GM21619 (cell line): ENCODE measurements at regions not wholly inside any gene's neighbourhood (a gene's known extent, or its start where the extent isn't known, plus 50 kb on each side); places are given as distances from the start of the nearest gene placed in this dataset.
"Not testable (repeated sequence)": the region's sequence is repeated elsewhere in the genome, so short reads cannot be mapped to it uniquely, and the experiment has no call there.

Source experiments
- ATAC-seq: cut with Tn5 transposase; IDR thresholded peaks from one replicate; pipeline ENCODE4 v1.9.1; 2021; ENCODE audit not compliant: unreplicated experiment

DNA sequence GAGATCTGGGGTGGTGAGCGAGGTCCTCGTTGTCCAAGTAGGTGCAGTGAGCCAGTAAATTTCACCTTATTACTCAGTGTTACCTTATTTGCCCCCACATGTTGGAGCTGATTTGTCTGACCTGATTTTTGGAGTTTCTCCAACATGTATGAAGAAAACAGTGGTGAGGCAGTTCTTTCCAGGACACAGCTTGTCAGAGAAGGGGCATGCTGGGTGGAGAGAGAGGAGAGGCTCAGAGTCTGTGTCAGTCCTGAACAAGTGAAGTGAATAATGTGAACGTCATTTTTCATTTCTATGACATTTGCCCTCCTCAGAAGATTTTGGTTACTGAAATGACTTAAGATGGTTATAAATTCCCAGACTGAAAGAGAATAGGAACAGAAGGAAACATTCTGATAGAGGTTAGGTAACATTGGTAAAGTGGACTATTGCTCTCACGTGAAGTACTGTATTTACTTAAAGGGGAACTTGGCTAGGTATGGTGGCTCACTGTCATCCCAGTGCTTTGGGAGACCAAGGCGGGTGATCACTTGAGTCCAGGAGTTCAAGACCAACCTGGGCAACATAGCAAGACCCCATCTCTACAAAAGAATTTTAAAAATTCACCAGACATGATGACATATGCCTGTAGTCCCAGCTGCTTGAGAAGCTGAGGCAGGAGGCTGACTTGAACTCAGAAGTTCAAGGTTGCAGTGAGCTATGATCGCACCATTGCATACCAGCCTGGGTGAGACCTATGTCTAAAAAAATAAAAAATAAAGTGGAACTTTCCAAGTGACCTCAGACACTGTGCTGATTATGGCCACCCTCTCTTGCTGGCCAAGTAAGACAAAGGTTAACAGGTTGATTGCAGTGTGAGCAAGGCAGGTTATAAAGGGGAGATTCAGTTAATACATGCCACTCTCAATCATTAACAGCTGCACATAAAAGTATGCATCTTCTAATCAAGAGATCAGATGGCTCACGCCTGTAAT is 184.3 kb downstream of the EDN1 start:
- no peak for ATAC-seq

DNA sequence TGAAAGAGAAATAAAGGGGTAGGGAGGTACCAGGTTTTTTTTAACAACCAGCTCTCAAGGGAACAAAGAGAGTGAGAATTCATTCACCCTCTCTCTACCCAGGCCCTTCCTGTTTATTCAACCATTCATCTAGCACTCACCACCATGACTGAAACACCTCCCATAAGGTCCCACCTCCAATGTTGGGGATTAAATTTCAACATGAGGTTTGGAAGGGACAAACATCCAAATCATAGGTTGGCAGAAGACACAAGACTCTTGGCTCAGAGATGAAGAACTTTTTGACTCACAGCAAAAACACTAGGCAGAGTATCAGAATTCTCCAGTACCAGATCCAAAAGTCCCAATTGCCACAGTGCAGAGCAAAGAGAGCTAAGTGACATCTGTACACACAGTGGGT is 186.3 kb downstream of the EDN1 start:
- no peak for ATAC-seq

DNA sequence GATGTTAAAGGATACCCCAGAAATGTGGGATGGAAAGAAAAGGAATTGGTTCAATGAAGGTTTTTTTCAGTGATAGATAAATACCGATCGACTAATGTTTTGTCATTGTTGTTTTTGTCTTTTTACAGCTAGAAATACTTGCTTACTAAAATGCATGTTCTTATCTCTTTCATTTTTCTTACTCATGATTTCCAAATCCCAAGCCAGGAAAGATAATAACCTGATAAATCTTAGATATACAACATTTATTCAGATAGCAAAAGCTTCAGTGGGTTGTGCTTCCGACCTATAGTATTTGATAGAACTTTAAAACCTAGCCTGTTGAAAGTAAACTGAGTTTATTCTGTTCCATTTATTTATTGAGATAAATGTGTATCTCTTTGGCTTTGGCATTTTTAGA is 187.5 kb downstream of the EDN1 start:
- ATAC-seq = no peak

DNA sequence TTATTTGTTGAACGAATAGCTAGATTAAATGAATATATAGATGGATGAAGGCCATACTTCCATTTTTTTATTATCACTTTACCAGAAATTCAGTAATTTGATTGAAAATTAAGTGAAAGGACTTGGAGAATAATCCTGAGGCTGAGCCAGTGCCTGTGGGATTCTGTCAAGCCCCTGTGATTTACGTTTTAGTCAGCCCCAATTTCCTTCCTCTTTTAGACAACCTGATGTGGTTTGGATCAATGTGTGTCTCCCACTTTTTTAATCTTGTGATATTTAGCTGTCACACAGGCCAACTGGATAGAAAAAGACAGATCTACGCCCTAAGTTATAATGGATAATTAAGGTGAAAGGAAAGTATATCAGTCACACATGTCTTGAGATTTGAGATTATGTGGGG is 188.8 kb downstream of the EDN1 start:
- no peak for ATAC-seq

DNA sequence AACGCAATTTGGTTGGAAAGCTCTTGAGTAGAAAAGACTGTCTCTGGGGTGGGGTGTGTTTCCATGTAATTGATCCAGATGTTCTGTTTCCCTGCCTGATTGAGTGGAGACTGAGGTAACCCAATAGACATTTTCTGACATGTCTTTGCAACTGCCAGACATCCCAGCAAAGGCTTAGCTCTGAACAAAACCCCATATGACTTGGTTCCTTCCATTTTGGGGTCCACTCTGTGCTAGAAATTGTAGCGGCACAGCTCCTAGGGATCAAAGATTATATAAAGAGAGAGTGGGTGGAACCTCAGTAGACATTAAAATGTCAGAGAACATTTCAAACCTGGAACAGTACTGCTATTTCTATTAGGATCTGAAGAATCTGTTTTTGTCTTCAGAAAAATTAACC is 189.3 kb downstream of the EDN1 start:
- ATAC-seq = no peak

DNA sequence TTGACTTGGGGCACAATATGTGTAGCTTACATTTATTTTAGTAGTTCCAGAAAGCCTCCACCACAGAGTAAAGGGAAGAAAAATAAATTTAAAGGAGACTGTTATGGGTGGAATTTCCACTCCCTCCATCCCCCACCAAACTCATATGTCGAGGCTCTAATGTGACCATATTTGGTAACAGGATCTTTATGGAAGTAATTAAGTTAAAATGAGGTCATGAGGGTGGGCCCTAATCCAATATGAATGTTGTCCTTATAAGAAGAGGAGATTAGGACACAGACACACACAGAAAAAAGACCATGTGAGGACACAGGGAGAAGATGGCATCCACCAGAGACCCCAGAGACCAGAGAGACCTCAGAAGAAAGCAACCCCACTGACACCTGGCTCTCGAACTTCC is 189.7 kb downstream of the EDN1 start:
- ATAC-seq = no peak

DNA sequence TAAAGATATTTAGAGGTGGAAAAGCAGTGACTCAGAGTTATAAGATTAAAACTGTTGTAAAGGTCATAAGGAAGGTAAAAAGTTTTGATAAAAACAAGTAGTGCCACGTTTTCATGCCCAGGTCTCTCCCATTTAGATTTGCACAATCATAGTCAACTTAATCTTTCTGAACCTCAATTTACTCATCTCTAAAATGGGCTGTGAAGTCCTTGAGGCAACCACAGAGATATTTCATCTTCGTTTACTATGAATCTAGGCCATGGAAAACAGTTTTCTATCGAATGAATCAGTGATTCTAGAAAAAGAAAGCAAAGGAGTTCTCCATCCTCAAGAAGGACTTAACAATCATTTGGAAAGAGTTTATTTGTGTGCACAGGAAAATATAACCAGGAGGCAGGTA is 190.2 kb downstream of the EDN1 start:
- no peak for ATAC-seq

DNA sequence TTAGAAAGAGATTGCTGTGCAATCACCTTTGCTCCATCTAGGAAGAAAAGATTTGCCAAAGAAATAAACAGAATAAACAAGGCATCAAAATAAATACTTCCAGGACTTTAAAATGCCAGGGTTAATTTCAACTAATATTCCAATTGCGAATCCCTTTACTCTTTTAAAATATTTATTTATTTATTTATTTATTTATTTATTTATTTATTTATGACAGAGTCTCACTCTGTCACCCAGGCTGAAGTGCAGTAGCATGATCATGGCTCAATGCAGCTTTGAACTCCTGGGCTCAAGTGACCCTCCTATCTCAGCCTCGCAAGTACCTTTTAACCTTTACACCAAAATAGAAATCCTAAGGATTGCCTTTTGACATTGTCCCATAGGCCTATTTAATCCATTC is 191.1 kb downstream of the EDN1 start:
- no peak for ATAC-seq

DNA sequence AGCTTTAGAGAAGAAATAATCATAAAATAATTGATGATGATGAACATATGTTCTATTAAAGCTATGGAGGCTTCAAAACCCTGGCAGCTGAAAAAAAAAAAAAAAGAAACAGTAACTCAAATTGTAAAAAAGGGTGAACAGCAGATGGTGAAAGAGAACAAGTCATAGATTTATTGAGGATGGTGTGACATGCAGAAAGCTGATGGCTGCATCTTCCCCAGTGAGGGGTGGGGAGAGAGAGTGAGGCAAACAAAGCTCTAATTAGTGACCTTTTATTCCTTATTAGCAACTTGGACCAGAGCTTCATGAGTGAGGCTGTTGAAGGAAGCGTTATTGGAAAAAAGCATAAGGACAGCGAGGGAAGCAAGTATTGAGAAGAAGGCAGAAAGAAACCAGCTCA is 191.7 kb downstream of the EDN1 start:
- ATAC-seq = no peak

DNA sequence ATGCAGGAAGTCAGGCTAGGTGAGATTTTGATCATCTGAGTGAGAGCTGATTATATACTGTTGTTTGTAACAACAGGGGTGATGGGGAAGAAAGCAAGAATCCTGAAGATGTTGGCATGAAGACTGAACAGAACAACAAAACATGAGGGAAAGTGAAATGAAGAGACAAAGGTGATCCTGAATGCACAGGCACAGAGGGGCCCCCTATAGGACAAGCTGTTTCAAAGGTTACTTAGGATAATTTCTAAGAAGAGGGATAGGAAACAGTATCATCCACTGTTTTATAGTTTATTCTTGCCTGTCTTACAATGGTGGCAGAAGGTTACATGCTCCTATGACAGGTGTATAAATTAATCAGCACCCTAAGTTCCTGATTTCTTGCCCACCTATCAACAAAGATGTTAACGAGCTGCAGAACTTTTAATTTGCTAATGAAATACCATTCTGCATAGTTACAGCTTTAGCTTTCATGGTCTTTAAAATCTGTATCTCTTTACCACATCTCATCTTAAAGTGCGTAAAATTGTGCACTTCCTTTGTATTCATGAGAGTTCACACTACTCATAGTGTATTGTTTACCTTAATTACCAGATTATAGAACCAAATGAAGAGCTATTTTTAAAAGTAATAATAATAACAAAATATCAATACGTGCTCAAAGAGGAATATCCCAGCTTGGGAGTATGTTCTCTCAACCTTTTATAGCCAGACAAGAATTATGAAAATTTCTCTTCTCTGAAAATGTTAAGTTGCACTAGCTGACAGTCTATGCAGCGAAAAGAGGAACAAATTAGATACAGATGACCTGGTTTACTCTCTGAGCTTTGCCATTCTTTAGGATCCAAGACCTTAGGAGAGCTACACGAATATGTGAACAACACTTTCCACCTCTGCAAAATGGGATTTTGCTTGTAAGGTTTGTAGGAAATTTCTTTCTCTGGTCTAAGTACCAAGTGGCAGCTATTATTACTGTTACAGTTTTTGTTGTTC is 192.5 kb downstream of the EDN1 start:
- no peak for ATAC-seq

DNA sequence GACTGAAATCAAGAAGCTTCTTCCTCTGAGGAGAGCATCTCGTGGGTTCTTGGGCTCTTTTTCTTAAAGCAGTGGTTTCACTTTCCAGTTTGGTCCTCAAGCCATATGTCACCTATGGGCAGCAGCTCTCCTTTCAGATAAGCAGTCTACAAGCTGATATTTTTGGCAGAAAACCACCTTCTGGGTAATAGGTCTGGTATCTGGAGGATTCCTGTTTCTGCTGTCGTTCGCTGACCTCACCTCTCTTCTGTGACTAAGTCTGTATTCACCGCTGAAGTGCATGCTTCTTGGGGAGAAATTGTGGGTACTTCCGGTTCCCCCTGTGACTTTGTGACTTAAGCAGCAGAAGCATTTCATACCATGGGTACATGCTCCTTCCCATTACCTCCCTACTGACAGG is 193.6 kb downstream of the EDN1 start:
- peak; percentile 82 for ATAC-seq

DNA sequence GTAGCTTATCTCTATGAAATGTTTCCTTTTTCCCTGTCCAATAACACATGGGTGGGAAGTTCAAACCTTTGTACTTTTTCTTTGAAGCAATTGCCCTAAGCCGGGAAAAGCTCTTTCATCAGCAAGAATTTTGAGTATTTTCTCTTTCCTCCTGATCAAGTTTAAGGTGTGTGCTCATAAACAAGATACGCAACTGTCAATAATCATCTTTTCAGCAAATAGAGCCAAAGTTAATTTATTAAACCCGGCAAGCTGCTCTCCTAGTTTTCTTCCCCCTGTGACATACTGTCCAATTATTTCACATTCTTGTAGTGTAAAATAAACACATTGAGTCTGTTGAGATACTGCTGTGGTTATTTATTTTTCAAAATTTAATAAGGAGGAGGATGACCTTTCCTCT is 194.4 kb downstream of the EDN1 start:
- no peak for ATAC-seq

DNA sequence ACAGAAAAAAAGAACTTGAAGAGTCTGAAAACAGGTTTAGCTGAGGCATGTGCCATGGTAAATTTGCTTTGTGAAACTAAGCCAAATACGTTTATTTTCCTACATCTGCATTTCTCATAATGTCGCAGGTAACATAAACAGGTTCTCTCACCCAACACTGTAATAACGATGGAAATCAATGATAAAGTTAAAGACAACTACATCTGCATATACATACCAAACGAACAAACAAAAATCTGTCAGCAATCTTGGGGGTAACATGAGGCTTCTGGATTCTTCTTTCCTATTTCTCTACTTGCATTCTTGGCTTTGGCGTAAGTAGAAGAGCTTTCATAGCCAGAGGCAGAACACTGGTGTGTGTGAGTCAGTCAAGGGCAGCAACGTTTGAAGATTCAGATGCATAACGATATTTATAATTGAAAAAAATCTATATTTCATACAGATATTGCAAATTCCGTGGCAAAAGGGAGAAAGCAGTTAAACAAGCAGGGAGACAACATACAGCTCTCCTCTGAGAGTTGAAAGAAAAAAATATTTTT is 195.1 kb downstream of the EDN1 start:
- ATAC-seq = no peak

DNA sequence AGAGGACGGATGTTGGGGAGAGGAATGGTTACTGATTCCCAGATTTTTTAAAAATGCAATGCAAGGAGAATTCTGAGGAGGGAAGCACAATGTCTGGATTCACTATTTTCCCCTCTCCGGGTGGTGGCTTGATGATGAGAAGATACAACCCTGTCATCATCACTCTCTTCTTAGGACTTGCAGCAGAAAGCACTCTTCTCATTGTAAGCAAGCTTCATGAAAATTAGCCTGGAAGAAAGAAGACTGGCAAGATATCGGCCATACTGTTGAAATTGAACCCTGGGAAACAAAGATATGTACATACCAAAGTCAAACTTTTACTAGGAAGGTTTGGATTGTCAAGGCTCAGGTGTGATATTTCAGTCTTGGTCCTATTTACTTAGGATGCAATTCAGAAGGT is 195.7 kb downstream of the EDN1 start:
- ATAC-seq = no peak

DNA sequence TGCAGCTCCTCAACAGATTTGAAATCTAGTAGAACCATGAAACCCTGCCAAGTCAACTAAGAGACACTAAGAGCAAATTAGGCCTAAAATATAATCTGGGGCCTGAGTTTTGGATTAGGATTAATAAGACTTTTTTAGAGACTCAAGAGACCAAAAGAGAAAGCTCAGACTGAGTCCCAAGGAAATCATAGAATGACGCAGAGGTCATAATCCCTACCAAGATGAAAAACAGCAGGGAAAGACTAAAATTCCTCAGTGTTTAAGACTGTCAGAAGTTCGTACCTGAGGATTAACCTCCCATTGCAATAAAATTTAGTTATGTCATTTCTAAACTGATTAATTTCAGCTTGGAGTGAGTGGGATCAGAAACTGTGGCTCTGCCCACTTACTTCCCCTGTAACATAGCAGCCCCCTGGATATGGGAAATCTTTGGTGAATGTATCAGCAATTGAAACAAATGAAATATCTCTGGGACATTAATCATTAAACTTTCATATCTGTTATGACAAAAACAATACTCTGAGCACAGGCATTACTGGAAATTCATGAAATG is 200.3 kb downstream of the EDN1 start:
- no peak for ATAC-seq

DNA sequence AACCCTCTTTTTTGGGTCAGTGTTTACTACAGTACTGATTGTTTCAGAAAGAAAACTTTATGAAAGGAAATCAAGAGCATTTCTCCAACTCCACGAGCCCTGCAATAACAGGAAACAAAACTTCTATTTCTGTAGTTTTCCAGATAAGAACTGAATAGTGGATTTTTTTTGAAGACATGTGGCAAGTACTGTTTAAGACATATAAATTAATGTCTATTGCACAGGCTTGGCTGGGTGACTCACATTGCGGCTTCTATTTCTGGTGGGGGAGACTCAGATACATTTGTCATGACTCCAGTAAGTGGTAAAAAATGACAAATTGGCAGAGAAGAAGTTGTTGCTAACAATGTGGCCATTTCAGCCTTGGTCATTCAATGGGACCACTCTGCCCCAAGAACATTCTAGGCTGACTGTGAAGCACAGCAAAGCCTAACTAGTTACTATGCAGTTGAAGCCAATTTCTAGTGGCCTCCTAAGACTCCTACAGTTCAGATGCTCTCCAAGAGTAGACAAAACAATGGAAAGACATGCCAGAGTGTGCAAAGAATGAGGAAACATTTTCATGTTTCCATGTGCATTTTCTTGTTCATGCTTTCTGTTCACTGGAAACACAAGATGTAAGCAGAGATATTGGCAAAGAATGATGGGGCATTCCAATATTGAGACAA is 200.9 kb downstream of the EDN1 start:
- no peak for ATAC-seq

DNA sequence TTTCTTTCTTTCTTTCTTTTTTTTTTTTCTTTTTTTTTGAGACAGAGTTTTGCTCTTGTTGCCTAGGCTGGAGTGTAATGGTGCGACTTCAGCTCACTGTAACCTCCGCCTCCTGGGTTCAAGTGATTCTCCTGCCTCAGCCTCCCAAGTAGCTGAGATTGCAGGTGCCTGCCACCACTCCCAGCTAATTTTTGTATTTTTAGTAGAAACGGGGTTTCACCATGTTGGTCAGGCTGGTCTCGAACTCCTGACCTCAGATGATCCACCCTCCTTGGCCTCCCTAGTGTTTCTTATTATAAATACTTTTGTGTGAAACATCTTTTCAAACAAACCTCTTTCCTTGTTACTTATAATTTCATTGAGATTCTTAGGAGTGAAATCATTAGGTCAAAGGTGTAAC is 202.8 kb downstream of the EDN1 start:
- ATAC-seq = not testable (repeated sequence)

DNA sequence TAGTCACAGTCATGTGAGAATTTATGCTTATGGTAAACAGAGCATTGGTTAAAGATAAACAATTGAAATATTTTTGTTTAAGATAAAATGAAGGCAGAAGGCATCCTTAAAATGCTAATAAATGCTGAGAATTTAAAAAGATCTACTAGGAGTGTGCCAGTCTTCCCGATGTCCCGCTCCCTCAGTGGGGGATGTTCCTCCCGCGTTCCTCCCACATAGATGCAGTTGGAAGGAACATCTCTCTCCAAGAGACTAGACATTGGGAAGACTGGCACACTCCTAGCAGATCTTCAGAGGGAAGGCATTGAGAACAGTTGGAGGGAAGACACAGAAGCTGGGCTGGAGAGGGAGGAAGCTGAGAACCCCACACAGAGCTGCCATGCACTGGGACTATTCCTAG is 203.3 kb downstream of the EDN1 start:
- ATAC-seq = no peak

DNA sequence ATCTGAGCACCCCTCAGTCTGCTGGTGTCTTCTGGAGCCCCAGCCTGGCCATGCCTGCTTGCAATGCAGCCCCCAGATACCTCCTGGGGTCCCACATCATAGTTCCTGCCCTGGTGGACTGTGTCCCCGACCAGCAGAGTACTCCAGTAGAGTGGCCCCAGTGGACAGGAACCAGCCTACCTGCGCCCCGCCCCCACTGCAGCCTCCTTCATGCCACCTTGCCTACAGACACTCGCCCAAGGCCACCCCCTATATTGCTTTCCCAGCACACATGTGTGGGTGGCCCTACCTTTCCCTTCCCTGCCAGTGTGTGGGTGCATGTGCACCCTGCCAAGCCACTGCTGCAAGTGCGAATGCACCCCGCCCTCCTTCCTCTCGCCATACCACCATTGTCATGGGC is 204.0 kb downstream of the EDN1 start:
- no peak for ATAC-seq

DNA sequence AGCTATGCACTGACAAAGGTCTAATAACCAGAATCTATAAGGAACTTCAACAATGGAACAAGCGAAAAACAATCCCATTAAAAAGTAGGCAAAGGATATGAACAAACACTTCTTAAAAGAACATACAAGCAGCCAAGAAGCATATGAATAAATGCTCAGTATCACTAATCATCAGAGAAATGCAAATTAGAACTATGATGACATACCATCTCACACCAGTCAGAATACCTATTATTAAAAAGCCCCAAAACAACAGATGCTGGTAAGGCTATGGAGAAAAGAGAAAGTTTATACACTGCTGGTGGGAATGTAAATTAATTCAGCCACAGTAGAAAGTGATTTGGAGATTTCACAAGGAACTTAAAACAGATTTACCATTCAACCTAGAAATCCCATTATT is 211.8 kb downstream of the EDN1 start:
- ATAC-seq = no peak
